ENCODE measurements at regions not wholly inside any gene's neighbourhood (a gene's known extent, or its start where the extent isn't known, plus 50 kb on each side); places are given as distances from the start of the nearest gene placed in this dataset.

DNA sequence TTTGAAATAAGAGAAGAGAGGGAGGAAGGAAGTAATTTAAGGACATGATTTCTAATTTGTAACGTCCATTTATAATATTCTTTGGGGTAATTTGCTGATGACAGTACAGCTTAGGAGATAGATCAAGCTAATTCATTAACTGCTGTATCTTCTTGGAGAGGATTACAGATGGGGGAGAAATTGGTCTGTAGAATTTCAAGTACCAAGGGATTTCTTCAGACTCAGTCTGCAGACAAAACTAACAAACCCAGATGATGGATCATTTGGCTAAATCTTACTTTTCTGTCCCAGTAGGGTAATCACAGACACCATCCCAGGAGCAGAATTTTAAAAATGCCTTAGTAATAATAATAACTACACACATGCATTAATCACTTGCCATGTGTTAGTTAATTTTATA is 711.8 kb downstream of the KCNJ2 start:
- H3K27me3 ChIP-seq (ENCODE audit: control insufficient read depth, extremely low read depth, insufficient read depth, low read length) = no peaks in the 10 kb centered on the region
- FAIRE-seq (no peak), DNase-seq (ENCODE audit: low read depth, low spot score) (no peak)
- dilution Hi-C loops (cut with MboI; ENCODE audit: extremely low pct_ligation_motif_present, low sequenced_read_pairs) = no loop called here
- H4K20me1 ChIP-seq (ENCODE audit: control insufficient read depth, extremely low read depth, insufficient read depth, low read length) = no peaks in the 10 kb centered on the region
- H3K9ac ChIP-seq (ENCODE audit: control insufficient read depth, extremely low read depth, insufficient read depth, low read length) = no peak overlapping the region
- H2AFZ ChIP-seq (ENCODE audit: control insufficient read depth, low read length) = no peak overlapping the region
- no peaks in the 10 kb centered on the region for H3K36me3 ChIP-seq (ENCODE audit: control insufficient read depth in 2 of 2, extremely low read depth in 1 of 2, insufficient read depth in 2 of 2, low read length in 2 of 2)
- H3K4me3 ChIP-seq (ENCODE audit: control insufficient read depth in 2 of 3, extremely low read depth in 1 of 3, insufficient read depth in 2 of 3, low read depth in 1 of 3, low read length in 3 of 3) = no peak overlapping the region
- no peaks in the 10 kb centered on the region for H3K9me1 ChIP-seq (ENCODE audit: control insufficient read depth, extremely low read depth, insufficient read depth, low read length)
- H3K4me1 ChIP-seq (ENCODE audit: control insufficient read depth, extremely low read depth, insufficient read depth, low read length) = no peaks in the 10 kb centered on the region
- no peaks in the 10 kb centered on the region for H3K9me3 ChIP-seq (ENCODE audit: control insufficient read depth, low read depth, low read length)
- no peaks in the 10 kb centered on the region for H3K79me2 ChIP-seq (ENCODE audit: control insufficient read depth, insufficient read depth, low read length)
- H3K4me2 ChIP-seq (ENCODE audit: control insufficient read depth, extremely low read depth, insufficient read depth, low read depth, low read length) = no peak overlapping the region
- no peak overlapping the region for H3K27ac ChIP-seq (ENCODE audit: control insufficient read depth, insufficient read depth, low read length)
- TF ChIP-seq EZH2 (IDR thresholded peaks at IDR 0.05; ENCODE audit: low read length) = no peak
- TF ChIP-seq, protein P1, sequence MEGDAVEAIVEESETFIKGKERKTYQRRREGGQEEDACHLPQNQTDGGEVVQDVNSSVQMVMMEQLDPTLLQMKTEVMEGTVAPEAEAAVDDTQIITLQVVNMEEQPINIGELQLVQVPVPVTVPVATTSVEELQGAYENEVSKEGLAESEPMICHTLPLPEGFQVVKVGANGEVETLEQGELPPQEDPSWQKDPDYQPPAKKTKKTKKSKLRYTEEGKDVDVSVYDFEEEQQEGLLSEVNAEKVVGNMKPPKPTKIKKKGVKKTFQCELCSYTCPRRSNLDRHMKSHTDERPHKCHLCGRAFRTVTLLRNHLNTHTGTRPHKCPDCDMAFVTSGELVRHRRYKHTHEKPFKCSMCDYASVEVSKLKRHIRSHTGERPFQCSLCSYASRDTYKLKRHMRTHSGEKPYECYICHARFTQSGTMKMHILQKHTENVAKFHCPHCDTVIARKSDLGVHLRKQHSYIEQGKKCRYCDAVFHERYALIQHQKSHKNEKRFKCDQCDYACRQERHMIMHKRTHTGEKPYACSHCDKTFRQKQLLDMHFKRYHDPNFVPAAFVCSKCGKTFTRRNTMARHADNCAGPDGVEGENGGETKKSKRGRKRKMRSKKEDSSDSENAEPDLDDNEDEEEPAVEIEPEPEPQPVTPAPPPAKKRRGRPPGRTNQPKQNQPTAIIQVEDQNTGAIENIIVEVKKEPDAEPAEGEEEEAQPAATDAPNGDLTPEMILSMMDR (optimal IDR thresholded peaks at IDR 0.05 in 1 of 3, IDR thresholded peaks at IDR 0.05 in 1 of 3, conservative IDR thresholded peaks at IDR 0.05 in 1 of 3; ENCODE audit: extremely low read depth in 1 of 3, insufficient read depth in 2 of 3, low read length in 3 of 3) = no peak

DNA sequence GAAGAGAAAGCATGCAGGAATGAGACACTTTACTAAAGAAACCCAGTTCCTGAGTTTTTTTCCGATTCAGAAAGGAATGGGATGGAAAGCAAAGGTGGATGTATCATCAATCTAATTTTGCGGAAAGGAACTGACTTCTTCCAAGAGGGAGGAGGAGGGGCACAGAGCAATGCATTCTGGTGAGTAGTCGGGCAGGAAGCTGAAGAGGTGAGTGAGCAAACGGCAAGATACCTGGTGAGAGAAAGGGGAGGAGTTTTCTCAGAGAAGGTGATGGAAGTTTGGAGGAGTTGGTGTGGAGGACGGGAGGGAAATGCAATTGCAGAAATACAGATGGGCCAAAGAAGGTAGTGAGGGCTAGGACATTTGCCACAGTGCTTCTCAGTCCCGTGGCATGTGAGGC is 713.2 kb downstream of the KCNJ2 start:
- Histone ChIP-seq H3K4me1 (ENCODE audit: control insufficient read depth, extremely low read depth, insufficient read depth, low read length) (no peaks in the 10 kb centered on the region), H4K20me1 (ENCODE audit: control insufficient read depth, extremely low read depth, insufficient read depth, low read length) (no peaks in the 10 kb centered on the region), H3K36me3 (ENCODE audit: control insufficient read depth in 2 of 2, extremely low read depth in 1 of 2, insufficient read depth in 2 of 2, low read length in 2 of 2) (no peaks in the 10 kb centered on the region), H3K4me3 (ENCODE audit: control insufficient read depth in 2 of 3, extremely low read depth in 1 of 3, insufficient read depth in 2 of 3, low read depth in 1 of 3, low read length in 3 of 3) (no peak overlapping the region), H3K9me1 (ENCODE audit: control insufficient read depth, extremely low read depth, insufficient read depth, low read length) (no peaks in the 10 kb centered on the region), H3K79me2 (ENCODE audit: control insufficient read depth, insufficient read depth, low read length) (no peaks in the 10 kb centered on the region), H3K27ac (ENCODE audit: control insufficient read depth, insufficient read depth, low read length) (no peak overlapping the region), H3K9me3 (ENCODE audit: control insufficient read depth, low read depth, low read length) (no peaks in the 10 kb centered on the region), H2AFZ (ENCODE audit: control insufficient read depth, low read length) (no peak overlapping the region), H3K9ac (ENCODE audit: control insufficient read depth, extremely low read depth, insufficient read depth, low read length) (no peak overlapping the region), H3K27me3 (ENCODE audit: control insufficient read depth, extremely low read depth, insufficient read depth, low read length) (no peaks in the 10 kb centered on the region), H3K4me2 (ENCODE audit: control insufficient read depth, extremely low read depth, insufficient read depth, low read depth, low read length) (no peak overlapping the region)
- TF ChIP-seq EZH2 (IDR thresholded peaks at IDR 0.05; ENCODE audit: low read length) = no peak
- TF ChIP-seq, protein P1 (optimal IDR thresholded peaks at IDR 0.05 in 1 of 3, IDR thresholded peaks at IDR 0.05 in 1 of 3, conservative IDR thresholded peaks at IDR 0.05 in 1 of 3; ENCODE audit: extremely low read depth in 1 of 3, insufficient read depth in 2 of 3, low read length in 3 of 3) = no peak
- dilution Hi-C loops (cut with MboI; ENCODE audit: extremely low pct_ligation_motif_present, low sequenced_read_pairs) = no loop called here
- DNase-seq (ENCODE audit: low read depth, low spot score) = no peak
- FAIRE-seq = no peak

Data from keratinocyte (primary cell).